GM19035 (cell line): ENCODE measurements at regions not wholly inside any gene's neighbourhood (a gene's known extent, or its start where the extent isn't known, plus 50 kb on each side); places are given as distances from the start of the nearest gene placed in this dataset.
"Not testable (repeated sequence)": the region's sequence is repeated elsewhere in the genome, so short reads cannot be mapped to it uniquely, and the experiment has no call there.

ENCODE experiments used
- ATAC-seq: cut with Tn5 transposase; IDR thresholded peaks from one replicate; pipeline ENCODE4 v1.9.1; 2021; ENCODE audit not compliant: unreplicated experiment

DNA sequence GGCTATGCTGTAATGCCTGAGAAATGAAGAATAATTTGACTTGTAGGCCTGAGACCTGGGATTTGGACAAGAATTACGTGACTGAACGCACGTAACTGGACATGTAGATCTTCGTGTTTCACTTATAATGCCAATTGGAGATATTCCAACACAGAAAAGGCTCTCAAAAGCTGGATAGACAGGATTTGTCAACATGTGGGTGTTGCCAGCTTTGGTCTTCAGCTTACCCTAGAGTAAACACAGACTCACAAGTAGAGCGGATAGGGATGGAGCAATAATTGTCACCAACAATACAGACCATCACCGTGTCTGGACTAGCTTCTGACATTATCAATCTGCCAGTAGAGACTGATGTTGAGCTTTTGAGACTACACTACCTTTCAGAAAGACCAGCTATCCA, 1511.0 kb upstream of the ADGRL3 start:
- no peak for ATAC-seq

DNA sequence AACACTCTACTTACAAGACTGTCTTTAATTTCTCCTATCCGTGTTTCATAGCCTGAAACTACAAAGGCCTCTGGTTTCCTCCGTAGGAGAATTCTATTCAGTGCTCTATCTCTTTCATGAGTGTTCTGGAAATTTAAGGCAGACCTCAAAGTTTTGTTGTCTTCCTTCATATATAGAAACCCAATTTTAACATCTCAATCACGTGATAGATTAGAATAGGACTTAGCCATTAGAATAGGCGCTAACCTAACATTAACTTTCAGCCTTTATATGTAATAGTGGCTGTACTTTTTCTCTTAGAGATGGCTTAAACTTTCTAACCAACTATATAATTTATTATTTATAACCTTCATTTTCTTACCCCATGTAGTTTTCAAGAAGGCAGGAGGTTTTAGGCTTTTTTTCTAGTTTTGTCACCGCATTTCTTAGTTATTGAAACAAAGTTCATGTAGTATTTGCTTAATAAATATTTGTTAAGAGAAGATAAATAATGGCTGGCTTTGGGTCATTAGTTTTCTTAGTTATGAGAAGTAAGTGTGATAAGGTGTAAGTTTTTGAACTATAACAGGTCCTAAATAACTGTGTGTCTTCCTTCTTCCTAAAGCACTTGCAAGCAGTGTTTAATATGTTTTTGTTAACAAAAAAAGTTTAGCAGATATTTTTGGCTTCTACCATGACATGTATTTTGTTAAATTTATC, 1504.6 kb upstream of the ADGRL3 start:
- no peak for ATAC-seq

- no peak for ATAC-seq
Observed at GRCh38 chr4:59698041-59698440, 1502.1 kb upstream of the ADGRL3 start.

- no peak for ATAC-seq
Observed at GRCh38 chr4:59700651-59701050, 1499.5 kb upstream of the ADGRL3 start.

DNA sequence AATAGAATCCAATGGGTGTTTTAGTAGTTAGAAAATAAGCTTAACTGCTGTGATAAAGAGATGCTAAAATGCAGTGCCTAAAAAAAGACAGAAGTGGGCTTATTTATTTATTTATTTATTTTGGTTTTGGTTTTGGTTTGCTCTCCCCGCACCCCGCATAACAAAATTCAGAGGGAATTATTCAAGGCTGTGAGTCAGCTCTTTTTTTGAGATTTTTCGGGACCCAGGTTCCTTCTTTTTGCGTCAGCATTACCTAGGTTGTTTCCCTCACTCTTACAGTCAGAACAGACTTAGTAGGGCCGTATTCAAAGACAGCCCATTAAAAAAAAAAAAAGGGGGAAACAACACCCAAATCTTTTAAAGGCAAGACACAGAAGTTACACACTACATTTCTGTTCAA, 1495.5 kb upstream of the ADGRL3 start:
- no peak for ATAC-seq

DNA sequence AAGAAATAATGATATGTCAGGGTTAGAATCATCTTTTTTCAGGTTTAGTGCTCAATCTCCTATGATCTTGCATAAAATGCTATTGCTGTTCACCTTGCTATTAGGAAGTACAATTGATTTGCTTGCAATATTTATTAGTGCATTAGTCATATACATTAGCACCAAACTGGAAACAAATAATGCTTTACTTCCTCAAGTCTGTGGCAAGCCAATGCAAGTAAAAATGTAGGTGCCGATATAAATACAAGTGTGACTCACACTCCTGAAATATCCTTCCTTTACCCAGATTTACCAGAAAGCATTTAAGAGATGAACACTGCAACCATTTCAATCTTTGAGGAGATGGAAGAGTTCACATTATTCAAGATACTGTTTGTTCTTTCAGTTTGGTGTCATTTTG, 1487.7 kb upstream of the ADGRL3 start:
- ATAC-seq = no peak

DNA sequence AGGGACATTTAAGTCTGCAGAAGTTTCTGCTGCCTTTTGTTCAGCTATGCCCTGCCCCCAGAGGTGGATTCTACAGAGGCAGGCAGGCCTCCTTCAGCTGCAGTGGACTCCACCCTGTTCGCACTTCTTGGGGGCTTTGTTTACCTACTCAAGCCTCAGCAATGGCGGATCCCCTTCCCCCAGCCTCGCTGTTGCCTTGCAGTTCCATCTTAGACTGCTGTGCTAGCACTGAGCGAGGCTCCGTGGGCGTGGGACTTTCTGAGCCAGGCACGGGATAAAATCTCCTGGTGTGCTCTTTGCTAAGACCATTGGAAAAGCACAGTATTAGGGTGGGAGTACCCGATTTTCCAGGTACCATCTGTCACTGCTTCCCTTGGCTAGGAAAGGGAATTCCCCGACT, 1475.8 kb upstream of the ADGRL3 start:
- ATAC-seq = not testable (repeated sequence)

DNA sequence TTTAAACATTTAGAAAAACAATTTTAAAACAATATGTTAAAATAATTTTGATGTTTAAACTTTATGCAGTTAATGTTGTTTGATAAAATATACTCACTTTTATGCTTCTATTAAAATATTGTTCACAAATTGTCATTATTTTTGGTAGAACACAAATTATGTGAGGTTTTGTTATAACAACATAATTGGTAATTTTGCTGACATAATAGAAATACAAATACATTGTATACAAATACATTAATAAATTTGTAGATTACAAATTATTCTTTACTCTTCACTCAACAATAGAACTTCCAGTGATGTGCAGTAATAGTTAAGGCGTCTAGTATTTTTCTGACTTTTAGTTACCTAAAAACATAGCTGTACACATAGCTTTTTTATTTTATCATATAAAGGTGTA, 1472.4 kb upstream of the ADGRL3 start:
- no peak for ATAC-seq

DNA sequence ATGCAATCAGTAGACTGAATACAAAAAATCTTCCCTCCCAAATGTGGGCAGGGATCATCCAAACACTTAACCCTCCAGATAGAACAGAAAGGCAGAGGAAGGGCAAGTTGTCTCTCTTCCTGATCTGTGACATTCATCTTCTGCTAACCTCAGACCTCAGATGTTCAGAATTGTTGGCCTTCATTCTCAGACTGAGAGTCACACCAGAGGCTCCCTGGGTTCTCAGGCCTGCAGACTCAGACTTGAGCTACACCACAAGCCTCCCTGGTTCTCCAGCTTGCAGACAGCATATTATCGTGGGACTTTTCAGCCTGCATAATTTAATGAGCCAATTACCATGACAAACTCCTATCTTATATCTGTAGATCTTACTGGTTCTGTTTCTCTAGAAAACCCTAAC, 1471.6 kb upstream of the ADGRL3 start:
- no peak for ATAC-seq

GRCh38 chr4:59729321-59729720, 1470.8 kb upstream of the ADGRL3 start:
- no peak for ATAC-seq

- no peak for ATAC-seq
Observed at GRCh38 chr4:59748433-59748832, 1451.7 kb upstream of the ADGRL3 start.

DNA sequence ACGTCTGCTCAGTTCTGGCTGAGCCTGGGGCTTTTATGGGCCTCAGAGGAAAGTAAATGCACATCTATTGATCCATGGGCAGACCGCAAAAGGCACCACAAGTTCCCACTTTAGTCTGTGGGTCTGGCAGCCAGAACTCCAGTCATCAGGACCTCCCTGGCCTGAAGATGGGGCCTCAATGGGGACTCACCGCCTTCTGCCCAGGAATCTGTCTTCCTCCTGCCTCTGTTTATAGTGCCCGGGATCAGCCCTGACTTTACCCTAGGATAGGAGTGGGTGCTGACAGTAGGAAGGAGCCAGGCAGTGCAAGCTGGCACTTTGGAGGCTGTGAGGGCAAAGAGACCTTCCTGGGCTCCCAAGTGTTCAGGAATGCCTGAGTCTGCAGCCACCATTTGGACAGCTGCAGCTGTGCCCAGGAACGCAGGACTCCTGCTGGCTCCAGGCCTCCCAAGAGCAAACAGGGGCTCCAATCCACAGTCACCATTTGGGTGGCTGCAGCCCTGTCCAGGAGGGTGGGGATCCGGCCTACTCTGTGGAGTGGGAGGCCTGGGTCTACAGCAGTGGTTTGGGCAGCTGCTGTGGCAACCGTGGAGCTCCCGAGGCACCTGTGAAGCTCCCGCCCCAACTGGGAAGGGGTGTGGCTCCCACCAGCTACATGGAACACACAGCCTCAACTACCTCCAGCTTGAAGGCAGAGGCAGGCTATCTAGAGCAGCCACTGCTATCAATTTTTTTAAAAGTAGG, 1440.9 kb upstream of the ADGRL3 start:
- ATAC-seq = no peak

DNA sequence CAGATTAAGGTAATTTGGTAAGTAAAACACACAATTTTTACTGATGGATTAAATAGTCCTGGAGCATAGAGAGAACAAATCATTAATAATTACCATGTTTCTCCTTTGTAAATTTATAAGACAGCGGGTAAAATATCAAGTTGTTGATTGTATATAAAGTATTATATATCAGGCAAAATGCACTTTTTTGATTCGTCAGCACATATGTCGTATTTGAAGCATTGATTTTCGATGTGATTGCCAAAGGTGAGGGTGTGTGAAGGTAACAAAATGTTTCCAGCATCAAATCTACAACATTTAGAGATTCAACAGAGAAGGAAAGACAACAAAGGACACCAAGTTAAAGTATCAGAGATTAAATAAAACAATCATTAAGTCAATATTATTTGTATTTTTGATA, 1437.8 kb upstream of the ADGRL3 start:
- no peak for ATAC-seq

- no peak for ATAC-seq
Observed at GRCh38 chr4:59770601-59771264, 1429.4 kb upstream of the ADGRL3 start.

DNA sequence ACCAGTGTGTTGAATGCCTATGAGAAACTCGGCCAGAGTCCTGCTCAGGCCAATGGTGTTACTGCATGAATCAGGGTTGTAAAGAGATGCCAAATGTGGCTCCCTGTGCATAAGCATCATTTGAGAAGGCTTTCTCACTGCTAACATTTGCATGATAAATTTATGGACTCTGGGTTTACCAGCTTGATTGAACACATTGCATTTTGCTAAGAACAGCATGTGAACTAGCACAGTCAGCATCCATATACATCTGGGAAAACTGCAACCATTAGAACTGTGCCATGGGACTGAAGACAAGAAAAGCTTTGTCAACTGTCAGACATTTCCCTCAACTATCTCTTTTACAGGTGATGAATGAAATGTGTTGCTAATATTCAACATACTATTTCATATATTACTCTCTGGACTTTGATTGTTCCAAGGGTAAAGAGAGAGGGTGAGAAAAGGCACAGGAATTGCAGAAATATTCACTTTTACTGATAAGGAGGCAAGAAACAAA, 1427.4 kb upstream of the ADGRL3 start:
- ATAC-seq = no peak

DNA sequence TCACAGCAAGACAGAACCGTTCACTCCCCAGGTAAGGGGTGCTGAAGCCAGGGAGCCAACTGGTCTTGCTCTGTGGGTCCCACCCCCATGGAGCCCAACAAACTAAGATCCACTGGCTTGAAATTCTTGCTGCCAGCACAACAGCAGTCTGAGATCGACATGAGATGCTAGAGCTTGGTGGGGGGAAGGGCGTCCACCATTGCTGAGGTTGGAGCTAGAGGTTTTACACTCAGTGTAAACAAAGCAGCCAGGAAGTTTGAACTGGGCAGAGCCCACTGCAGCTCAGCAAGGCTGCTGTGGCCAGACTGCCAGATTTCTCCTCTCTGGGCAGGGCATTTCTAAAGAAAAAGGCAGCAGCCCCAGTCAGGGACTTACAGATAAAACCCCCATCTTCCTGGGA, 1419.9 kb upstream of the ADGRL3 start:
- ATAC-seq = not testable (repeated sequence)

GRCh38 chr4:59805176-59805575, 1395.0 kb upstream of the ADGRL3 start:
- ATAC-seq = no peak

GRCh38 chr4:59814402-59815010, 1385.6 kb upstream of the ADGRL3 start:
- ATAC-seq = no peak

DNA sequence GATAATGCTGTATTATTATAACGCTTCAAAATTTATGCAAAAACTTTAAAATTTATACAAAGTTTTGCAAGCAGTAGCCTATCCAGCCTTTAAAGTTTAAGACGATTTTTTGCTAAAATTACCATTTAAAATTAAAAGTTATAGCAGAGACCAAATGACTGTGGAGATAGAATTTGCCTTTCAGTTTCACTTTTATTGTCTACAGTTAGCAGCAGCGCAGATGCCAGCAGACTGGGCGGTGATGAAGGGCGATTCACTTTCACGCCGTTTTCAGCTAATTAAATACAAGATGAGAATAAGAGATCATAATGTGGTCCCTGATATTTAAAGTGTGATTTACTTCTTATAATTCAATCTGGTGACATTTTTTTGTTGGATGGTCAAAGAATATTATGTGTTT, 1381.5 kb upstream of the ADGRL3 start:
- peak; percentile 82 for ATAC-seq

DNA sequence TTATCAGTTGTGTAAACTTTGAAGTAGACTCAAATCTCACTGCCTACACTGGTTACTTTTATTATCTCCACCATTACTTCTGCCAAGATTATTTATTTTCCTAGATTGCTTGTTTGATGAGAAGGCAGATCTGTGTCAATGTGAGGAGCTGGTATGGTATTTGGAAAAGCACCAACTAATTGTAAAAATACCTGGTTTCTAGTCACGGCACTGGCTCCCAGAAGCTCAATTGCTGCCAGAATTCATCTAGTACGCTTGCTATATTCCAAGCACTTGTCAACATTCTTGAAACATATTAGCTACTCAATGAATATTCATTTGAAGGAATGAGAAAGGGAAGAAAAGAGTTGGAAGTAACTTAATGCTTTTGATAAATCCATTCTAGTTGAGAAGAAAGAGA, 1376.8 kb upstream of the ADGRL3 start:
- ATAC-seq = no peak

DNA sequence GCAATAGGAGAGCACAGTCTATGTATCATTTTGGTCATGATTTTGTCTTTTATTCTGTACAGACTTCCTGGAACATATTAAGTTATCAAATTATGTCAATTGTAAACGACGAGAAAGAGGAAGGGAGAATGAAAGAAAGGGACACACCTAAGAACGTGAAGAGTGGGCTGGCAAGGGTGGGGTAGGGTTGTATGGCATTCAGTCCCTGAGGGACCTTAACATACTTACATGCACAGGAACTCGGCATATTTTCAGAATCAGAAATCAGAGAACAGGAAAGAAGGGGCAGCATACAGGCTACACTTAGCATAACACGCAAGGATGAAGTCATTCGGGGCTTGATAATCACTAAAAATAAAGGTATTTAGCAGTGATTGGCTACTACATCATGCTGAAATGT, 1375.0 kb upstream of the ADGRL3 start:
- ATAC-seq = no peak

GRCh38 chr4:59831746-59832145, 1368.4 kb upstream of the ADGRL3 start:
- no peak for ATAC-seq
